KG1 (cell line): ENCODE measurements at regions not wholly inside any gene's neighbourhood (a gene's known extent, or its start where the extent isn't known, plus 50 kb on each side); places are given as distances from the start of the nearest gene placed in this dataset.

Experiments
- DNase-seq: peaks from one replicate; lab custom pipeline; 2025; lab: John Stamatoyannopoulos, UW

GRCh38 chr4:32572366-32572765 lies 1852.2 kb downstream of the PCDH7 start:
- no peak for DNase-seq

GRCh38 chr4:32574803-32575202 lies 1854.6 kb downstream of the PCDH7 start:
- no peak for DNase-seq

- DNase-seq: peak; percentile 17
Observed at GRCh38 chr4:32589097-32589496, 1868.9 kb downstream of the PCDH7 start.

GRCh38 chr4:32589853-32590252 lies 1869.7 kb downstream of the PCDH7 start:
- no peak for DNase-seq

- DNase-seq: no peak
Observed at GRCh38 chr4:32597354-32597753, 1877.2 kb downstream of the PCDH7 start.

GRCh38 chr4:32601848-32602247 lies 1881.7 kb downstream of the PCDH7 start:
- no peak for DNase-seq

- no peak for DNase-seq
Observed at GRCh38 chr4:32607978-32608377, 1887.8 kb downstream of the PCDH7 start.

- no peak for DNase-seq
Observed at GRCh38 chr4:32624943-32625603, 1904.9 kb downstream of the PCDH7 start.

- no peak for DNase-seq
Observed at GRCh38 chr4:32625687-32626337, 1905.6 kb downstream of the PCDH7 start.

GRCh38 chr4:32631831-32632230 lies 1911.7 kb downstream of the PCDH7 start:
- DNase-seq: no peak

- no peak for DNase-seq
Observed at GRCh38 chr4:32633421-32633820, 1913.3 kb downstream of the PCDH7 start.

- no peak for DNase-seq
Observed at GRCh38 chr4:32645653-32646052, 1925.5 kb downstream of the PCDH7 start.

- DNase-seq: no peak
Observed at GRCh38 chr4:32658019-32658418, 1937.8 kb downstream of the PCDH7 start.

GRCh38 chr4:32661229-32661628 lies 1941.1 kb downstream of the PCDH7 start:
- no peak for DNase-seq

GRCh38 chr4:32662803-32663202 lies 1942.6 kb downstream of the PCDH7 start:
- no peak for DNase-seq

GRCh38 chr4:32672359-32672758 lies 1952.2 kb downstream of the PCDH7 start:
- no peak for DNase-seq

- no peak for DNase-seq
Observed at GRCh38 chr4:32680946-32681345, 1960.8 kb downstream of the PCDH7 start.

- no peak for DNase-seq
Observed at GRCh38 chr4:32684160-32684559, 1964.0 kb downstream of the PCDH7 start.

GRCh38 chr4:32686123-32686522 lies 1966.0 kb downstream of the PCDH7 start:
- no peak for DNase-seq

GRCh38 chr4:32689518-32689917 lies 1969.3 kb downstream of the PCDH7 start:
- no peak for DNase-seq

- DNase-seq: no peak
Observed at GRCh38 chr4:32697281-32697814, 1977.2 kb downstream of the PCDH7 start.

- DNase-seq: no peak
Observed at GRCh38 chr4:32700838-32701237, 1980.7 kb downstream of the PCDH7 start.

GRCh38 chr4:32706893-32707292 lies 1986.7 kb downstream of the PCDH7 start:
- DNase-seq: no peak
